ENCODE measurements at regions not wholly inside any gene's neighbourhood (a gene's known extent, or its start where the extent isn't known, plus 50 kb on each side); places are given as distances from the start of the nearest gene placed in this dataset.

- TF ChIP-seq SIN3A (IDR thresholded peaks at IDR 0.05; ENCODE audit: borderline replicate concordance, insufficient read depth, low read length), result no peak
- no peak for TF ChIP-seq FOXP2 (optimal IDR thresholded peaks at IDR 0.05; ENCODE audit: borderline replicate concordance, extremely low read depth, extremely low read length, insufficient read depth)
- no peak for TF ChIP-seq POLR2AphosphoS5 (IDR thresholded peaks at IDR 0.05; ENCODE audit: low read depth, low read length)
These were observed 227.0 kb upstream of the B3GALT2 start for GRCh38 chr1:193413376-193413775.

GRCh38 chr1:193412748-193413147 lies 226.3 kb upstream of the B3GALT2 start:
- TF ChIP-seq POLR2AphosphoS5 (IDR thresholded peaks at IDR 0.05; ENCODE audit: low read depth, low read length), result no peak

- TF ChIP-seq POLR2AphosphoS5 (IDR thresholded peaks at IDR 0.05; ENCODE audit: low read depth, low read length) (no peak), FOXP2 (optimal IDR thresholded peaks at IDR 0.05; ENCODE audit: borderline replicate concordance, extremely low read depth, extremely low read length, insufficient read depth) (no peak), TAF1 (IDR thresholded peaks at IDR 0.05; ENCODE audit: borderline replicate concordance, insufficient read depth, low read length) (no peak), SIN3A (IDR thresholded peaks at IDR 0.05; ENCODE audit: borderline replicate concordance, insufficient read depth, low read length) (no peak)
- TF ChIP-seq, protein P1, sequence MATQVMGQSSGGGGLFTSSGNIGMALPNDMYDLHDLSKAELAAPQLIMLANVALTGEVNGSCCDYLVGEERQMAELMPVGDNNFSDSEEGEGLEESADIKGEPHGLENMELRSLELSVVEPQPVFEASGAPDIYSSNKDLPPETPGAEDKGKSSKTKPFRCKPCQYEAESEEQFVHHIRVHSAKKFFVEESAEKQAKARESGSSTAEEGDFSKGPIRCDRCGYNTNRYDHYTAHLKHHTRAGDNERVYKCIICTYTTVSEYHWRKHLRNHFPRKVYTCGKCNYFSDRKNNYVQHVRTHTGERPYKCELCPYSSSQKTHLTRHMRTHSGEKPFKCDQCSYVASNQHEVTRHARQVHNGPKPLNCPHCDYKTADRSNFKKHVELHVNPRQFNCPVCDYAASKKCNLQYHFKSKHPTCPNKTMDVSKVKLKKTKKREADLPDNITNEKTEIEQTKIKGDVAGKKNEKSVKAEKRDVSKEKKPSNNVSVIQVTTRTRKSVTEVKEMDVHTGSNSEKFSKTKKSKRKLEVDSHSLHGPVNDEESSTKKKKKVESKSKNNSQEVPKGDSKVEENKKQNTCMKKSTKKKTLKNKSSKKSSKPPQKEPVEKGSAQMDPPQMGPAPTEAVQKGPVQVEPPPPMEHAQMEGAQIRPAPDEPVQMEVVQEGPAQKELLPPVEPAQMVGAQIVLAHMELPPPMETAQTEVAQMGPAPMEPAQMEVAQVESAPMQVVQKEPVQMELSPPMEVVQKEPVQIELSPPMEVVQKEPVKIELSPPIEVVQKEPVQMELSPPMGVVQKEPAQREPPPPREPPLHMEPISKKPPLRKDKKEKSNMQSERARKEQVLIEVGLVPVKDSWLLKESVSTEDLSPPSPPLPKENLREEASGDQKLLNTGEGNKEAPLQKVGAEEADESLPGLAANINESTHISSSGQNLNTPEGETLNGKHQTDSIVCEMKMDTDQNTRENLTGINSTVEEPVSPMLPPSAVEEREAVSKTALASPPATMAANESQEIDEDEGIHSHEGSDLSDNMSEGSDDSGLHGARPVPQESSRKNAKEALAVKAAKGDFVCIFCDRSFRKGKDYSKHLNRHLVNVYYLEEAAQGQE (IDR thresholded peaks at IDR 0.05; ENCODE audit: insufficient read depth in 1 of 2, low read depth in 2 of 2, low read length in 2 of 2), result no peak
These were observed 225.3 kb upstream of the B3GALT2 start for GRCh38 chr1:193411714-193412113.

DNA sequence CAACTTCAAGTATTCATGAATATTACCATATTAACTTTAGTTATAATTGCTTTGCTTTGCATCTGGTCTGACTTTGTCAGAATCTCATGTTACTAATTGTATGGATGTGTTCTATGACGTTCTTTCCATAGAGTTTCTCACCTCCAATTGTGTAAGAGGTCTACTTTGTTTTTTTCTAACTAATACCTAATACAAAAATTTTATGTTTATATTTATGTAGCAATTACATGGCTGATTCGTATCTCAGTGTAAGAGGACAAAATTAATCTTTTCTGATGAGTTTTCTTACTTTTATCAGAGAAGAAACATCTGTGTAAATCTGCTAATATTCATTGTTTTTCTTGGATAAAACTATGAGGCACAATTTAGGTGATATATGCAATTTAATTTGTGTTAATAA lies 224.8 kb upstream of the B3GALT2 start:
- TF ChIP-seq FOXP2 (optimal IDR thresholded peaks at IDR 0.05; ENCODE audit: borderline replicate concordance, extremely low read depth, extremely low read length, insufficient read depth) (no peak), POLR2AphosphoS5 (IDR thresholded peaks at IDR 0.05; ENCODE audit: low read depth, low read length) (no peak), TAF1 (IDR thresholded peaks at IDR 0.05; ENCODE audit: borderline replicate concordance, insufficient read depth, low read length) (no peak), SIN3A (IDR thresholded peaks at IDR 0.05; ENCODE audit: borderline replicate concordance, insufficient read depth, low read length) (no peak)
- TF ChIP-seq, protein P1 (IDR thresholded peaks at IDR 0.05; ENCODE audit: insufficient read depth in 1 of 2, low read depth in 2 of 2, low read length in 2 of 2), result no peak

DNA sequence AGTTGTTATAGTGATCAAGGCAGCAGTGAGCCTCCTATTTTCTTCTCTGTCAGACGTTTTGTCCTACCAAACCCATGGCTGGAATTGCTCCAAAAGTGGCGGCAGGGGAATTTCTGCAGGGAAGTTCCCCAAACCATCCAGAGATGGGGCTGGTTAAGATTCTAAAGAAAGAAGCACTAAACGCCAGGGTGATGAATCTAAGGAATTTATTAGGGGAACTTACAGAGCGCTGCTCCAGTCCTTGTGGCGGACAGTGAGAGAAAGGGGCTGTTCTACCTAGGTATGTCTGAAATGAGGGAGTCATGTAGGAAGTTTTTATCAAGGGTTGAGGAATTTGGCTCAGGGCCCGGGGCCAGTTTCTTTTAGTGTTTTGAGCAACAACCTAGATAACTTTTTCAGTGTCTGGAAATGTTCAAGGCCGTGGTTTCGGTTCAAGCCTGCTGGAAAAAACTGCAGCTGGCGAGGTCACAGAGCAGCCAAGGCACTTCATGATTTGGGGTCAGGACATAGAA lies 222.4 kb upstream of the B3GALT2 start:
- TF ChIP-seq, protein P1 (IDR thresholded peaks at IDR 0.05; ENCODE audit: insufficient read depth in 1 of 2, low read depth in 2 of 2, low read length in 2 of 2), result no peak
- TF ChIP-seq SIN3A (IDR thresholded peaks at IDR 0.05; ENCODE audit: borderline replicate concordance, insufficient read depth, low read length), result no peak
- no peak for TF ChIP-seq FOXP2 (optimal IDR thresholded peaks at IDR 0.05; ENCODE audit: borderline replicate concordance, extremely low read depth, extremely low read length, insufficient read depth)
- no peak for TF ChIP-seq TAF1 (IDR thresholded peaks at IDR 0.05; ENCODE audit: borderline replicate concordance, insufficient read depth, low read length)
- TF ChIP-seq POLR2AphosphoS5 (IDR thresholded peaks at IDR 0.05; ENCODE audit: low read depth, low read length), result no peak

GRCh38 chr1:193406901-193407300 lies 220.5 kb upstream of the B3GALT2 start:
- TF ChIP-seq, protein P1 (IDR thresholded peaks at IDR 0.05; ENCODE audit: insufficient read depth in 1 of 2, low read depth in 2 of 2, low read length in 2 of 2), result no peak
- TF ChIP-seq POLR2AphosphoS5 (IDR thresholded peaks at IDR 0.05; ENCODE audit: low read depth, low read length) (no peak), FOXP2 (optimal IDR thresholded peaks at IDR 0.05; ENCODE audit: borderline replicate concordance, extremely low read depth, extremely low read length, insufficient read depth) (no peak)
